SK-N-MC (cell line): ENCODE measurements at regions not wholly inside any gene's neighbourhood (a gene's known extent, or its start where the extent isn't known, plus 50 kb on each side); places are given as distances from the start of the nearest gene placed in this dataset.

Experiments
- EZH2 ChIP-seq: fragments of 200-600 bp; sonication (generic); IDR thresholded peaks from one replicate; pipeline ENCODE4 v1.6.1; 2017; ENCODE audit warnings: antibody characterized with exemption
- FOXP2 ChIP-seq: optimal IDR thresholded peaks from 2 replicates; pipeline ENCODE3; 2011; ENCODE audit warnings: mild to moderate bottlenecking, moderate library complexity; ENCODE audit not compliant: insufficient read depth; ENCODE audit errors: extremely low read length, control extremely low read depth
- POLR2AphosphoS5 ChIP-seq: IDR thresholded peaks from 2 replicates; pipeline ENCODE4 v1.6.1; 2012; ENCODE audit warnings: mild to moderate bottlenecking, low read depth, low read length, borderline replicate concordance

DNA sequence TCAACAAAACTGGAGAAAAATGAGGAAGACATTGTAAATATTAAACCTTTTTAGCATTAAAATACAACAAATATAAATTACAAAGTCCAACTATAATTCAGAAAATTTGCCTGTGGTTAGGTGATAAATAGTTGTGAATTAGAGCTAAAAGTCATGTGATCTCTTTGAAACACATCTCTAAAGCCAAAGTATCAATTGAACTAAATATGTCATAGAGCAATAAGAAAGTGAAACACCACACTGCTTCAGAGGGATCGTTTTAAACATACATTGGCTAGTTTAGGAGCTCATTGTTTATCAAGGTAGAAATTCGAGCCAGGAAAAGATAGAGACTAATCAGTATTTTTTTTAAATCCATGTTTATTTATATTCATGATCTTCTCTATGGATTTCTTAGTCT, 606.3 kb upstream of the ITGA1 start:
- TF ChIP-seq EZH2 (no peak), POLR2AphosphoS5 (no peak), FOXP2 (no peak)
